Muscle of leg (tissue), 3 donors: ENCODE measurements at regions not wholly inside any gene's neighbourhood (a gene's known extent, or its start where the extent isn't known, plus 50 kb on each side); places are given as distances from the start of the nearest gene placed in this dataset.
"Not testable (repeated sequence)": the region's sequence is repeated elsewhere in the genome, so short reads cannot be mapped to it uniquely, and the experiment has no call there.

Experiments used
- DNase-seq: peaks from one replicate; pipeline ENCODE4 v3.0.0; 2013
- H3K27ac ChIP-seq: one replicate; pipeline ENCODE4 v1.5.1; 2013; ENCODE audit warnings: mild to moderate bottlenecking, low read length, control low read depth
- H3K27me3 ChIP-seq: one replicate; pipeline ENCODE4 v1.6.1; 2013; ENCODE audit warnings: low read length; ENCODE audit not compliant: control insufficient read depth, insufficient read depth
- H3K36me3 ChIP-seq: one replicate; pipeline ENCODE4 v1.6.1; 2013; ENCODE audit warnings: low read length; ENCODE audit not compliant: control insufficient read depth, insufficient read depth
- H3K4me1 ChIP-seq: one replicate; pipeline ENCODE4 v1.6.1; 2013; ENCODE audit warnings: low read length; ENCODE audit not compliant: control insufficient read depth, insufficient read depth
- H3K4me3 ChIP-seq: one replicate; pipeline ENCODE4 v1.5.1; 2013; ENCODE audit warnings: low read length, control low read depth
- H3K9me3 ChIP-seq: replicated peaks from 2 replicates; pipeline ENCODE4 v1.6.1; 2013; ENCODE audit warnings: low read depth, low read length; ENCODE audit not compliant: control insufficient read depth
- WGBS: methylation state at CpG from one replicate; pipeline ENCODE4 v1.1.5; 2013; ENCODE audit warnings: missing lambda C conversion rate; ENCODE audit not compliant: insufficient coverage; 5-methylcytosine and 5-hydroxymethylcytosine counted together

DNA sequence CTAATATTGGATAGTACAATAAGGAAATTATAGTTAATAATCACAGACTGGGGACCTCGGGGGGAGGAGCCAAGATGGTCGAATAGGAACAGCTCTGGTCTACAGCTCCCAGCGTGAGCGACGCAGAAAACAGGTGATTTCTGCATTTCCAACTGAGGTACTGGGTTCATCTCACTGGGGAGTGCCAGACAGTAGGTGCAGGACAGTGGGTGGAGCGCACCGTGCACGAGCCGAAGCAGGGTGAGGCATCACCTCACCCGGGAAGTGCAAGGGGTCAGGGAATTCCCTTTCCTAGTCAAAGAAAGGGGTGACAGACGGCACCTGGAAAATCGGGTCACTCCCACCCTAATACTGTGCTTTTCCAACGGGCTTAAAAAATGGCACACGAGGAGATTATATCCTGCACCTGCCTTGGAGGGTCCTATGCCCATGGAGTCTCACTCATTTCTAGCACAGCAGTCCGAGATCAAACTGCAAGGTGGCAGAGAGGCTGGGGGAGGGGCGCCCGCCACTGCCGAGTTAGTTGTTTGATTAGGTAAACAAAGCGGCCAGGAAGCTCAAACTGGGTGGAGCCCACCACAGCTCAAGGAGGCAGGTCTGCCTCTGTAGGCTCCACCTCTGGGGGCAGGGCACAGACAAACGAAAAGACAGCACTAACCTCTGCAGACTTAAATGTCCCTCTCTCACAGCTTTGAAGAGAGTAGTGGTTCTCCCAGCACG, 138.8 kb upstream of the BCL9 start:
- not testable (repeated sequence) for H3K27me3 ChIP-seq, H3K9me3 ChIP-seq, H3K4me3 ChIP-seq, H3K4me1 ChIP-seq, H3K36me3 ChIP-seq, DNase-seq, H3K27ac ChIP-seq
- 88% methylated on average over 15 of the region's 21 CpGs for WGBS

DNA sequence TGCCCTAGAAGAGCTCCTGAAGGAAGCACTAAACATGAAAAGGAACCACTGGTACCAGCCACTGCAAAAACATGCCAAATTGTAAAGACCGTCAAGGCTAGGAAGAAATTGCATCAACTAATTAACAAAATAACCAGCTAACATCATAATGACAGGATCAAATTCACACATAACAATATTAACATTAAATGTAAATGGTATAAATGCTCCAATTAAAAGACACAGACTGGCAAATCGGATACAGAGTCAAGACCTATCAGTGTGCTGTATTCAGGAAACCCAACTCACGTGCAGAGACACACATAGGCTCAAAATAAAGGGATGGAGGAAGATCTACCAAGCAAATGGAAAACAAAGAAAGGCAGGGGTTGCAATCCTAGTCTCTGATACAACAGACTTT, 137.0 kb upstream of the BCL9 start:
- DNase-seq, H3K36me3 ChIP-seq, H3K27ac ChIP-seq, H3K27me3 ChIP-seq, H3K4me1 ChIP-seq, H3K4me3 ChIP-seq, H3K9me3 ChIP-seq: not testable (repeated sequence)
- no CpG with 5 or more reads among the region's 3 CpGs for WGBS

DNA sequence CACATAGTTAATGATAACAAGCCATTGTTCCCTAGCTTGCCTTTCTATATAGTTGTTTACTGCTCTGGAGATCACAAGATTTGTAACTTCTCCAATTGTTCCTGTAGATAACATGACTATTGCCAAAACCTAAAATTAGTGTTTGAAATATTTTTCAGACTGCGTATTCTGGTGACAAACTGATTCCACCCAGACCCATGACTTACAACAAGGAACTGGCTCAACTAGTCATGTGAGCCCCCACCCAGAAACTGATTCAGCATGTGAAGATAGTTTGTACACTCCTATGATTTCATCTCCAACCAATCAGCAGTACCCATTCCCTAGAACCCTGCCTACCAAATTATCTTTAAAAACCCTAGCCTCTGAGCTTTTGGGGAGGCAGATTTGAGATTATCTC, 131.4 kb upstream of the BCL9 start:
- WGBS: 80% methylated on average over 1 of the region's 1 CpG

DNA sequence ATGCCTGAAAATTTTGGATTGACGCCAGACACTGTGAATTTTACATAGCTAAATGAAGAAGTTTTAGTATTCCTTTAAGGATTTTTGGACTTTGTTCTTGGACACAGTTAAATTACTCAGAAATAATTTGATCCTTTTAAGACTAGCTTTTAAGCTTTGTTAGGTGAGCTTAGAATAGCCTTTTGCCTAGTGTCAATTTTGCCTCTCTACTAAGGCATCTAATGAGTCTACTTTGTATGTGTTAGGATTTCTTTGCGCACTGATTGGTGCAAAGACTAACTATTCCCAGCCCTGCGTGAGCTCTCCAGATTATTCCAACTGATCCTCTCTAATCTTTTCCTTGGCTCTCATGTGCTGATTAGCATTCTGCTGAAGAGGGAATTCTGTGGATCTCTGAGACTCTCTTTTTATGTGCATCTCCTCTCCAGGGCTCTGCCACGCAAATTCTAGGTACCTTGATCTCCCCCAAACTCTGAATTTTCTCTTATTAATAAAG, 128.1 kb upstream of the BCL9 start:
- WGBS: 0% methylated on average over 1 of the region's 4 CpGs
- Histone ChIP-seq H3K4me1 (no peaks in the 10 kb centered on the region), H3K36me3 (no peaks in the 10 kb centered on the region), H3K9me3 (no peaks in the 10 kb centered on the region), H3K27me3 (no peaks in the 10 kb centered on the region), H3K4me3 (no peak overlapping the region), H3K27ac (no peak overlapping the region)
- no peak for DNase-seq

More for the DNA sequence above, 131.4 kb upstream of the BCL9 start:
- no peak overlapping the region for H3K4me3 ChIP-seq
- no peaks in the 10 kb centered on the region for H3K27me3 ChIP-seq
- DNase-seq: no peak
- no peak overlapping the region for H3K27ac ChIP-seq
- H3K36me3 ChIP-seq: no peaks in the 10 kb centered on the region
- no peaks in the 10 kb centered on the region for H3K9me3 ChIP-seq
- no peaks in the 10 kb centered on the region for H3K4me1 ChIP-seq

DNA sequence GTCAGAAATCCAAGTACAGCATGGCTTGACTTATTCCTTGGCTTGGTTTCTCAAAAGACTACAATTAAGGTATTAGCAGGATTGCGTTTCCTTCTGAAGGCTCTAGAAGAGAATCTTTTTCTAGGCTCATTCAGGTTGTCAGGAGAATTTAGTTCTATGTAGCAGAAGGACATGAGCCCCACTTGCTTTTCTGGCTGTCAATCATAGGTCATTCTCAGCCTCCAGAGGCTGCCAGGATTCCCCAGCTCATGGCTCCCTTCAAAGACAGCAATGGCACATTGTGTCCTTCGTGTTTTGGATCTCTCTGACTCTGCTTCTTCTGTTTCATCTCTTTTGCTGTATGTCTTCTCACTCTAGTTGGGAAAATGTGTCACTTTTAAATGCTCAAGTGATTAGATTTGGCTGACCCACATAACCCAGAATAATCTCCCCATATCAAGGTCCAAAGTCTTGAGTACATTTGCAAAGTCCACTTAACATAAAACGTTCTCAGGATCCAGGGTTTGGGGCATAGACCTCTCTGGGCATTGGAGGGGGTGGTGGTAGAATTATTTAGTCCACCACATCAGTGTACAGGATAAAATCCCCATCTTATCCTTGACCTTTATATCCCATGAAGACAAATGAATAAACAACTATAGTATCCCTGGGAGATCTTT, 126.7 kb upstream of the BCL9 start:
- no peaks in the 10 kb centered on the region for H3K27me3 ChIP-seq
- H3K4me1 ChIP-seq: no peaks in the 10 kb centered on the region
- no peaks in the 10 kb centered on the region for H3K36me3 ChIP-seq
- no peak overlapping the region for H3K4me3 ChIP-seq
- 100% methylated on average over 1 of the region's 3 CpGs for WGBS
- no peaks in the 10 kb centered on the region for H3K9me3 ChIP-seq
- no peak overlapping the region for H3K27ac ChIP-seq
- no peak for DNase-seq

DNA sequence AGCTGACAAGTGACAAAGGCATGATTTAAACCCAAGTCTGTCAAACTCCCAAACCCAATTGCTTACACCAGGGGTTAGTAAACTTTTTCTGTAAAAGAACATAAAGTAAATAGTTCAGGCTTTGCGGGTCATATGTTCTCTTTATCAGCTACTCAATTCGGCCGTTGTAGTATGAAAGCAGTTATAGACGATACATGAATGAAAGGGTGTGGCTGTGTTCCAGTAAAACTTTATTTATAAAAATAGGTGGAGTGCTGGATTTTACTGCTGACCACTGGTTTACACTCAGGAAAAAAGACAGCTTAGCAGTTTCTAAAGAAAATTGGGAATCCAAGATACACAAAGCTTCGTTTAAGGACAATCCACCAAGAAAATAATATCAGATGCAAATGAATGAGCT, 124.3 kb upstream of the BCL9 start:
- 80% methylated on average over 1 of the region's 5 CpGs for WGBS
- Histone ChIP-seq H3K9me3 (no peaks in the 10 kb centered on the region), H3K27me3 (no peaks in the 10 kb centered on the region), H3K27ac (no peak overlapping the region), H3K36me3 (no peaks in the 10 kb centered on the region), H3K4me1 (no peaks in the 10 kb centered on the region), H3K4me3 (no peak overlapping the region)
- no peak for DNase-seq

DNA sequence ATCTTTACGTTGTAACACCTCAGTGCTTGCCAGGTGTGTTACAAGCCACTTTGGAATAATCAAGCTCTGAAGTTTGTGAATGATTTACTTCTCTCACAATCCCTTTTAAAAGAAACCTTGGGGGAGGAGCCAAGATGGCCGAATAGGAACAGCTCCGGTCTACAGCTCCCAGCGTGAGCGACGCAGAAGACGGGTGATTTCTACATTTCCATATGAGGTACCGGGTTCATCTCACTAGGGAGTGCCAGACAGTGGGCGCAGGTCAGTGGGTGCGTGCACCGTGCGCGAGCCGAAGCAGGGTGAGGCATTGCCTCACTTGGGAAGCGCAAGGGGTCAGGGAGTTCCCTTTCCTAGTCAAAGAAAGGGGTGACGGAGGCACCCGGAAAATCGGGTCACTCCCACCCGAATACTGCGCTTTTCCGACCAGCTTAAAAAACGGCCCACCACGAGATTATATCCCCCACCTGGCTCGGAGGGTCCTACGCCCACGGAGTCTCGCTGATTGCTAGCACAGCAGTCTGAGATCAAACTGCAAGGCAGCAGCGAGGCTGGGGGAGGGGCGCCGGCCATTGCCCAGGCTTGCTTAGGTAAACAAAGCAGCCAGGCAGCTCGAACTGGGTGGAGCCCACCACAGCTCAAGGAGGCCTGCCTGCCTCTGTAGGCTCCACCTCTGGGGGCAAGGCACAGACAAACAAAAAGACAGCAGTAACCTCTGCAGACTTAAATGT, 118.0 kb upstream of the BCL9 start:
- DNase-seq, H3K4me3 ChIP-seq, H3K27me3 ChIP-seq, H3K4me1 ChIP-seq, H3K27ac ChIP-seq, H3K9me3 ChIP-seq, H3K36me3 ChIP-seq: not testable (repeated sequence)
- 92% methylated on average over 6 of the region's 31 CpGs for WGBS

DNA sequence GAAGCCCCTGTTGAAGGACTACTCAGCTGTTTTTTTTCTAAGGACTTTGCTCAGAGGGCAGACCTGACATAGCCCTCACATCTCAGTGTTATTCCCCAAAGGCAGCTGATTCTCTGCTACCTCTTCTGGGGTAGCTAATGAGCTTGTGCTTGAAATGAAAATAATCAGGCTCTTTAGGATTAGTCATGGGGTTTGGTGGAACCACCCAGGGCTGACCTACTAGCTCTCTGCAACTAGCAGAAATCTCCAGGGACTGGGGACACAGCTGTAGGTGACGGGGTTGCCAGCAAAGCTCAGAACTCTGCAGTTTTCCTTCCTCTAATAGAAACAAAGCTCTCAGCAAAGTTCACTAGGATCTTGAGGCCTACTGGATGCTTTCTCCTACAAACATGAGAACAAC, 106.4 kb upstream of the BCL9 start:
- peak; percentile 7 for DNase-seq
- Histone ChIP-seq H3K27ac (no peak overlapping the region), H3K36me3 (no peaks in the 10 kb centered on the region), H3K4me1 (no peaks in the 10 kb centered on the region), H3K9me3 (no peaks in the 10 kb centered on the region), H3K27me3 (no peaks in the 10 kb centered on the region), H3K4me3 (no peak overlapping the region)
- WGBS: 67% methylated on average over 1 of the region's 1 CpG

DNA sequence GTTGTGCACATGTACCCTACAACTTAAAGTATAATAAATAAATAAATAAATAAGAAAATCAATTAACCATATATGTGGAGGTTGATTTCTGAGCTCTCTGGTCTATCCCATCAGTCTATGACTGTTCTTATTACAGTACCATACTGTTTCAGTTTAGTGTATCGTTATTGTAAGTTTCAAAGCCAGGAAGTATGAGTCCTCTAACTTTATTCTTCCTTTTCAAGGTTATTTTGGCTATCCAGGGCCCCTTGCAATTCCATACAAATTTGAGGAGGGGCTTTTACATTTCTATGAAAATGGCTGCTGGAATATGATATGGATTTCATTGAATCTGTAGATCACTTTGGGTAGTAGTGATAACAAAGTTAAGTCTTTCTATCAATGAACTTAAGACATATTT, 96.9 kb upstream of the BCL9 start:
- no peak for DNase-seq
- WGBS: no CpG with 5 or more reads among the region's 1 CpG
- H3K9me3 ChIP-seq: peaks cover 2% of the 10 kb centered on the region
- H3K4me3 ChIP-seq: no peak overlapping the region
- H3K27ac ChIP-seq: no peak overlapping the region
- no peaks in the 10 kb centered on the region for H3K27me3 ChIP-seq
- H3K36me3 ChIP-seq: no peaks in the 10 kb centered on the region
- no peaks in the 10 kb centered on the region for H3K4me1 ChIP-seq

DNA sequence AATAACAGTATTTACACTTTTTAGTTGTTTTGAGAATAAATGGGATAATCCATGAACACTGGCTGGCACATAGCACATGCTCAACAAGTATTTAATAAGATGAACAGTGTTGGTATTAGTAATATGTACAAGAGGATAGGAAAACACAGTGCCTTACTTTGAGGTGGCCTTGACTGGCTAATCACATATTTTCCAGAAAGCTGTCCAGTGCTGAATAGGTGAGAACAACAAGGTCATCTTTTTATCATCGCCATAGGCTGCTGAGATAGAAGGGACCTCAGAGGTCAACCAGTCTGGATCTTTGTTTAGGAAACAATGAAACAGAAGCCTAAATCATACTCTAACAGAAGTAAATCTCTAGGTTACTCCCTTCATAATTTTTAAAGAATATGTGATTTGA, 89.7 kb upstream of the BCL9 start:
- no peaks in the 10 kb centered on the region for H3K36me3 ChIP-seq
- no peaks in the 10 kb centered on the region for H3K27me3 ChIP-seq
- no peak for DNase-seq
- H3K4me3 ChIP-seq: no peak overlapping the region
- H3K9me3 ChIP-seq: no peaks in the 10 kb centered on the region
- no CpG with 5 or more reads among the region's 1 CpG for WGBS
- H3K4me1 ChIP-seq: no peaks in the 10 kb centered on the region
- no peak overlapping the region for H3K27ac ChIP-seq
